SK-N-SH treated with all-trans-retinoic acid at 6 μM for 48 hours (cell line): ENCODE measurements at regions not wholly inside any gene's neighbourhood (a gene's known extent, or its start where the extent isn't known, plus 50 kb on each side); places are given as distances from the start of the nearest gene placed in this dataset.

Experiments used
- ZFP3 ChIP-seq: fragments of 250-450 bp; sonication (Bioruptor Pico); IDR thresholded peaks from 2 replicates; pipeline ENCODE4 v1.5.0; 2020; ENCODE audit warnings: mild to moderate bottlenecking, moderate library complexity
- ZNF565 ChIP-seq: fragments of 450-650 bp; formaldehyde crosslinking; conservative IDR thresholded peaks from 2 replicates; pipeline ENCODE4 v1.5.0; 2020; ENCODE audit warnings: low read depth, mild to moderate bottlenecking, moderate library complexity
- TF ChIP-seq, protein P1 (sequence below): fragments of 250-450 bp; sonication (Bioruptor Pico); IDR thresholded peaks from 2 replicates; pipeline ENCODE4 v1.5.1; 2020; ENCODE audit warnings: low read depth, mild to moderate bottlenecking, moderate library complexity

DNA sequence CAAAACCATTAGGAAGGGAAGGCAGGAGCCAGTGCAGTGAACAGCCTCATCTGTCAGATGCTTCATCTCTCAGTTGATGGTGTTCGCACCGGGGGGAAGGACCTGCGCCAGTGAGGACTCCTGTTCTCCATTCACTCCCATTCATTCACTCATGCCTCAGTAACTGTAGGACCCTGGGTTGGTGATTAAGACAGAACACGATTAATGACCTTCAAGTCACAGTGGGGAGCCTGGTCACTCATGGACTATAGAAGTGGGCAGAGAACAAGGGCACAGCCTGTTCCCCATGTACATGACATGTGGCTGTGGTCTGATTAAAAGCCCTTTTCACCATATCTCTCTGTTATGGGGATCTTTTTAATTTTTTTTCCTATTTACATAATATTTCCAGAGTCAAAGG is 113.3 kb downstream of the RPS12 start:
- TF ChIP-seq ZFP3 (CRISPR knock-in tag) (no peak), ZNF565 (CRISPR knock-in tag) (no peak)
- TF ChIP-seq, protein P1, sequence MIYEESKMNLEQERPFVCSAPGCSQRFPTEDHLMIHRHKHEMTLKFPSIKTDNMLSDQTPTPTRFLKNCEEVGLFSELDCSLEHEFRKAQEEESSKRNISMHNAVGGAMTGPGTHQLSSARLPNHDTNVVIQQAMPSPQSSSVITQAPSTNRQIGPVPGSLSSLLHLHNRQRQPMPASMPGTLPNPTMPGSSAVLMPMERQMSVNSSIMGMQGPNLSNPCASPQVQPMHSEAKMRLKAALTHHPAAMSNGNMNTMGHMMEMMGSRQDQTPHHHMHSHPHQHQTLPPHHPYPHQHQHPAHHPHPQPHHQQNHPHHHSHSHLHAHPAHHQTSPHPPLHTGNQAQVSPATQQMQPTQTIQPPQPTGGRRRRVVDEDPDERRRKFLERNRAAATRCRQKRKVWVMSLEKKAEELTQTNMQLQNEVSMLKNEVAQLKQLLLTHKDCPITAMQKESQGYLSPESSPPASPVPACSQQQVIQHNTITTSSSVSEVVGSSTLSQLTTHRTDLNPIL (CRISPR knock-in tag) = no peak
